Liver (tissue), 8 donors: ENCODE measurements at regions not wholly inside any gene's neighbourhood (a gene's known extent, or its start where the extent isn't known, plus 50 kb on each side); places are given as distances from the start of the nearest gene placed in this dataset.

Source experiments
- DNase-seq: peaks from one replicate; pipeline ENCODE4 v3.0.0-alpha.2; 2017; ENCODE audit warnings: low spot score
- H3K27ac ChIP-seq, 2 donors: one replicate each; pipeline ENCODE4 v1.7.0; 2013; ENCODE audit warnings: inconsistent platforms in 2 of 2, low read length in 2 of 2, control low read depth in 1 of 2, low read depth in 1 of 2, mild to moderate bottlenecking in 1 of 2
- H3K27me3 ChIP-seq, 4 donors: one replicate each; pipeline versions ENCODE4 v1.6.1 to v1.7.0; 2013; ENCODE audit warnings: low read length in 3 of 4, inconsistent platforms in 1 of 4, mild to moderate bottlenecking in 1 of 4, moderate library complexity in 1 of 4; ENCODE audit not compliant: control insufficient read depth in 4 of 4, insufficient read depth in 4 of 4
- H3K36me3 ChIP-seq, 4 donors: one replicate each; pipeline versions ENCODE4 v1.6.1 to v1.7.0; 2013; ENCODE audit warnings: low read length in 3 of 4, mild to moderate bottlenecking in 3 of 4, low read depth in 1 of 4, moderate library complexity in 1 of 4; ENCODE audit not compliant: control insufficient read depth in 4 of 4, insufficient read depth in 3 of 4
- H3K4me1 ChIP-seq, 4 donors: one replicate each; pipeline versions ENCODE4 v1.6.1 to v1.7.0; 2013; ENCODE audit warnings: low read length in 3 of 4, mild to moderate bottlenecking in 3 of 4, moderate library complexity in 1 of 4; ENCODE audit not compliant: control insufficient read depth in 4 of 4, insufficient read depth in 4 of 4
- H3K4me3 ChIP-seq, 3 donors: one replicate each; pipeline versions ENCODE4 v1.6.1 to v1.7.0; 2013; ENCODE audit warnings: low read length in 3 of 3, control low read depth in 1 of 3, low read depth in 1 of 3, mild to moderate bottlenecking in 1 of 3
- H3K9ac ChIP-seq, 2 donors: one replicate each; pipeline ENCODE4 v1.7.0; 2013; ENCODE audit warnings: low read length in 2 of 2, mild to moderate bottlenecking in 2 of 2, moderate library complexity in 2 of 2, control low read depth in 1 of 2, low read depth in 1 of 2
- H3K9me3 ChIP-seq, 4 donors: one replicate each; pipeline versions ENCODE4 v1.6.1 to v1.7.0; 2013; ENCODE audit warnings: low read length in 3 of 4; ENCODE audit not compliant: control insufficient read depth in 4 of 4
- EGR1 ChIP-seq, 2 donors: IDR thresholded peaks; 2 replicates each; pipeline ENCODE4 v1.6.1; 2016 to 2018; ENCODE audit warnings: antibody characterized with exemption in 2 of 2, low read depth in 2 of 2
- FOXA2 ChIP-seq: IDR thresholded peaks from 2 replicates; pipeline ENCODE4 v1.6.1; 2016; ENCODE audit warnings: antibody characterized with exemption
- GABPA ChIP-seq, 2 donors: IDR thresholded peaks in 1 of 2; conservative IDR thresholded peaks in 1 of 2; 2 replicates each; pipeline ENCODE4 v1.6.1; 2016; ENCODE audit warnings: antibody characterized with exemption in 2 of 2, mild to moderate bottlenecking in 1 of 2, moderate library complexity in 1 of 2
- HNF4A ChIP-seq, 2 donors: conservative IDR thresholded peaks; 2 replicates each; pipeline ENCODE4 v1.6.1; 2016; ENCODE audit warnings: antibody characterized with exemption in 2 of 2, mild to moderate bottlenecking in 2 of 2
- HNF4G ChIP-seq: IDR thresholded peaks from 2 replicates; pipeline ENCODE4 v1.6.1; 2016; ENCODE audit warnings: antibody characterized with exemption
- JUND ChIP-seq, 2 donors: IDR thresholded peaks; 2 replicates each; pipeline ENCODE4 v1.6.1; 2016; ENCODE audit warnings: antibody characterized with exemption in 2 of 2
- NR2F2 ChIP-seq: IDR thresholded peaks from 2 replicates; pipeline ENCODE4 v1.6.1; 2016; ENCODE audit warnings: antibody characterized with exemption
- RAD21 ChIP-seq, 2 donors: IDR thresholded peaks; 2 replicates each; pipeline ENCODE4 v1.6.1; 2016; ENCODE audit warnings: antibody characterized with exemption in 2 of 2, mild to moderate bottlenecking in 2 of 2
- REST ChIP-seq: IDR thresholded peaks from 2 replicates; pipeline ENCODE4 v1.6.1; 2016; ENCODE audit warnings: antibody characterized with exemption, mild to moderate bottlenecking
- RXRA ChIP-seq, 2 donors: IDR thresholded peaks; 2 replicates each; pipeline ENCODE4 v1.6.1; 2017 to 2018; ENCODE audit warnings: antibody characterized with exemption in 2 of 2, mild to moderate bottlenecking in 1 of 2
- SP1 ChIP-seq: IDR thresholded peaks from 2 replicates; pipeline ENCODE4 v1.6.1; 2018; ENCODE audit warnings: antibody characterized with exemption, mild to moderate bottlenecking
- TAF1 ChIP-seq: conservative IDR thresholded peaks from 2 replicates; pipeline ENCODE4 v1.6.1; 2016; ENCODE audit warnings: antibody characterized with exemption, mild to moderate bottlenecking
- ZBTB33 ChIP-seq: IDR thresholded peaks from 2 replicates; pipeline ENCODE4 v1.6.1; 2016; ENCODE audit warnings: antibody characterized with exemption
- WGBS: extraction: QIAGEN DNeasy Blood & Tissue Kit; methylation state at CpG from one replicate; pipeline ENCODE4 v1.1.7; 2013; 5-methylcytosine and 5-hydroxymethylcytosine counted together
- TF ChIP-seq, protein P1 (sequence below): IDR thresholded peaks from 2 replicates; pipeline ENCODE4 v1.6.1; 2016; ENCODE audit warnings: antibody characterized with exemption
- TF ChIP-seq, protein P2 (sequence below): fragments of 150-350 bp; IDR thresholded peaks from 2 replicates; pipeline ENCODE4 v1.5.1; 2017; ENCODE audit warnings: improper control_type of control experiment, low read depth, low read length; ENCODE audit not compliant: missing input control
- donor health status: healthy.
- donor health status: healthy.
- donor health status: healthy.
- donor health status: healthy.
- donor health status: healthy.

DNA sequence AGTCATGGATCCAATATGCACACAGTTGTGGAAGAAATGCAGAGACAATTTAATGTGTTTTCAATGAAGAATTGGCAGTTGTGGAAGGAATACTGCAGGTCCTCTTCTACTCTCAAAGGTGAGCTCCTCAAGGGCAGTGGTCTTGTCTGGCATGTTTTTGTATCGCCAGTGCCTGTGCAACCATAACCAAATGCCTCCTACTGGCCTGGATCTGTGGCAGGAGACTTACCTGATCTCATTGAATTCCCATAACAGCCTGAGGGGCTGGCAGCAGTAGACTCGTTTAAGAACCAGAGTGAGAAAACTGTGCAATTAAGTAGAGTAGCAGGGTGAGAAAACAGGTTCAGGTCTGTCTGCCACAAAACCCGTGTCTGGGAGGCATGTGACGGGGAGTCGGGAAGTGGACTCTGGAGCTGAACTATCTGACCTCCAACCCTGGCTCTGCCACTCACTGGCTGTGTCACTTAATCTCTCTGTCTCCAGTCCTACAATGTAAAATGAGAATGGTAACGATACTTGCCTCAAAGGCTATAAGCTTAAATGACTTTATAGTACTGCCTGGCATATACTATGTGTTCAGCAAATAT is 268.2 kb upstream of the SSTR1 start:
- no peak for DNase-seq
- no peak overlapping the region for H3K27ac ChIP-seq

More for the DNA sequence above, 268.2 kb upstream of the SSTR1 start:
- WGBS, result 80% methylated on average over 6 of the region's 6 CpGs
- H3K27me3 ChIP-seq, result no peaks in the 10 kb centered on the region
- no peak overlapping the region for H3K9ac ChIP-seq
- no peaks in the 10 kb centered on the region for H3K36me3 ChIP-seq
- H3K9me3 ChIP-seq, result no peaks in the 10 kb centered on the region
- TF ChIP-seq NR2F2, result no peak
- no peak for TF ChIP-seq SP1
- no peak for TF ChIP-seq RAD21 (IDR thresholded peaks at IDR 0.05)
- TF ChIP-seq GABPA (IDR thresholded peaks at IDR 0.05 in 1 of 2, conservative IDR thresholded peaks at IDR 0.05 in 1 of 2), result no peak
- TF ChIP-seq EGR1 (IDR thresholded peaks at IDR 0.05; ENCODE audit: low read depth in 2 of 2), result no peak
- no peak for TF ChIP-seq FOXA2
- no peak for TF ChIP-seq ZBTB33
- TF ChIP-seq HNF4A (conservative IDR thresholded peaks at IDR 0.05), result no peak
- TF ChIP-seq TAF1, result no peak
- no peak for TF ChIP-seq JUND (IDR thresholded peaks at IDR 0.05)
- TF ChIP-seq, protein P1, sequence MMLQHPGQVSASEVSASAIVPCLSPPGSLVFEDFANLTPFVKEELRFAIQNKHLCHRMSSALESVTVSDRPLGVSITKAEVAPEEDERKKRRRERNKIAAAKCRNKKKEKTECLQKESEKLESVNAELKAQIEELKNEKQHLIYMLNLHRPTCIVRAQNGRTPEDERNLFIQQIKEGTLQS, result no peak
- no peak for TF ChIP-seq RXRA (IDR thresholded peaks at IDR 0.05)
- TF ChIP-seq HNF4G, result no peak
- TF ChIP-seq, protein P2, sequence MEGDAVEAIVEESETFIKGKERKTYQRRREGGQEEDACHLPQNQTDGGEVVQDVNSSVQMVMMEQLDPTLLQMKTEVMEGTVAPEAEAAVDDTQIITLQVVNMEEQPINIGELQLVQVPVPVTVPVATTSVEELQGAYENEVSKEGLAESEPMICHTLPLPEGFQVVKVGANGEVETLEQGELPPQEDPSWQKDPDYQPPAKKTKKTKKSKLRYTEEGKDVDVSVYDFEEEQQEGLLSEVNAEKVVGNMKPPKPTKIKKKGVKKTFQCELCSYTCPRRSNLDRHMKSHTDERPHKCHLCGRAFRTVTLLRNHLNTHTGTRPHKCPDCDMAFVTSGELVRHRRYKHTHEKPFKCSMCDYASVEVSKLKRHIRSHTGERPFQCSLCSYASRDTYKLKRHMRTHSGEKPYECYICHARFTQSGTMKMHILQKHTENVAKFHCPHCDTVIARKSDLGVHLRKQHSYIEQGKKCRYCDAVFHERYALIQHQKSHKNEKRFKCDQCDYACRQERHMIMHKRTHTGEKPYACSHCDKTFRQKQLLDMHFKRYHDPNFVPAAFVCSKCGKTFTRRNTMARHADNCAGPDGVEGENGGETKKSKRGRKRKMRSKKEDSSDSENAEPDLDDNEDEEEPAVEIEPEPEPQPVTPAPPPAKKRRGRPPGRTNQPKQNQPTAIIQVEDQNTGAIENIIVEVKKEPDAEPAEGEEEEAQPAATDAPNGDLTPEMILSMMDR, result no peak
- no peak for TF ChIP-seq REST
- H3K4me1 ChIP-seq, result no peaks in the 10 kb centered on the region
- H3K4me3 ChIP-seq, result no peak overlapping the region
